ENCODE measurements at regions not wholly inside any gene's neighbourhood (a gene's known extent, or its start where the extent isn't known, plus 50 kb on each side); places are given as distances from the start of the nearest gene placed in this dataset.

DNA sequence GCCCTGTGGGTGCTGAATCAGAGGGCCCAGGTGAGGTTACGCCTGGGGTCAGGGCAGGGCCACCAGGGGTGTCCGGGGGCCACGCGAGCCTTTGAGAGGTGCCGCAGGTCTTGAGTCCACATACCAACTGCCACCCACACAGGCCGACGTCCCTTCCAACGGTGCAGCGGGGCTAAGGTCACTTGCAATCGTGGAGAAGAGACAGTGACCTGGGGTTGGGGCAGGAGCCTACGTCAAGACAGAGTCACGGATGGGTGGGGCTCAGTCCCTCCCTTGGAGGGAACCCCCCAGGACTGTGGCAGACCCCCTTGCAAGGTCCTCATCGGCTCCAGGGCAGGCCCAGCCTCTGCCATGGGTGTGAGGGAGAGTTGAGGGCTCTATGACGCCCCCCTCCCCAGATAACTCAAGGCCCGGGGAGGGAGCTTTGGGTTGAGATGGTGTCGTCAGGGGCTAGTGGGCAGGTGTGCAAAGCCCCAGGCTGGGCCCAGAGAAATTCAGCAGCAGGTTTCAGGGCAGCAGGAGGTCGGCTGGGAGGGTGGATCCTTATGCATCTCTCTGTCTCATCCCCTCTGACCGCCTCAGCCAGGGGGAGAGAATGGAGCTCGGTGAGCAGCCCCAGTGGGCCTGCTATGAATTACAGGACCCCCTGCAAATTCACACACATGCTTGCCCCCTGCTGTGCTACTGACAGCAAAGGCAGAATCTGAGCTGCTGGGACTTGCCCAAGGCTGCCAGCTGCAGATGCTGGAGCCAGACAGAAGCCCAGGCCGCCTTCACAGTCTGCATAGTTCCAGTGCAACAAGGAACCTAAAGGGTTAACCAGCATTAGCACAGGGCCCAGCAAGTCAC, 60.0 kb downstream of the MYEOV start:
- TF ChIP-seq TAF1 (IDR thresholded peaks at IDR 0.05; ENCODE audit: low read depth, low read length) (no peak), MAFK (IDR thresholded peaks at IDR 0.05; ENCODE audit: low read depth, low read length) (no peak), CTCF (IDR thresholded peaks at IDR 0.05; ENCODE audit: control extremely low read depth in 1 of 3, insufficient read depth in 1 of 3, low read depth in 1 of 3, low read length in 3 of 3) (no peak), JUND (IDR thresholded peaks at IDR 0.05; ENCODE audit: low read length) (no peak), POLR2A (IDR thresholded peaks at IDR 0.05; ENCODE audit: control extremely low read depth in 1 of 2, low read depth in 2 of 2, low read length in 2 of 2) (no peak), RXRA (IDR thresholded peaks at IDR 0.05; ENCODE audit: insufficient read depth, low read depth, low read length) (no peak)
- TF ChIP-seq, protein P1, sequence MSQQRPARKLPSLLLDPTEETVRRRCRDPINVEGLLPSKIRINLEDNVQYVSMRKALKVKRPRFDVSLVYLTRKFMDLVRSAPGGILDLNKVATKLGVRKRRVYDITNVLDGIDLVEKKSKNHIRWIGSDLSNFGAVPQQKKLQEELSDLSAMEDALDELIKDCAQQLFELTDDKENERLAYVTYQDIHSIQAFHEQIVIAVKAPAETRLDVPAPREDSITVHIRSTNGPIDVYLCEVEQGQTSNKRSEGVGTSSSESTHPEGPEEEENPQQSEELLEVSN (IDR thresholded peaks at IDR 0.05), result no peak

All from H1 (cell line).